A549 (cell line): ENCODE measurements at regions not wholly inside any gene's neighbourhood (a gene's known extent, or its start where the extent isn't known, plus 50 kb on each side); places are given as distances from the start of the nearest gene placed in this dataset.

ENCODE experiments used
- ATAC-seq, 2 experiments: fragments of 200-7000 bp in 1 of 2; fragments of >200 bp in 1 of 2; cut with Nextera tagmentation in 1 of 2; cut with Tn5 transposase in 1 of 2; 3 replicates each; pipeline versions ENCODE4 v1.8.0 to v1.9.1; 2018 to 2020; ENCODE audit warnings: mild to moderate bottlenecking in 1 of 2, moderate library complexity in 1 of 2
- CTCF ChIA-PET: fragments of 300-600 bp; sonication (Branson Sonifier 250); formaldehyde crosslinking; extraction: SDS; loops from one replicate; lab custom pipeline; 2021; ENCODE audit warnings: antibody characterized with exemption, inconsistent platforms; lab: Yijun Ruan, JAX
- POLR2A ChIA-PET: fragments of 350-600 bp; formaldehyde crosslinking; extraction: SDS; loops from one replicate; lab custom pipeline; 2021; ENCODE audit warnings: antibody characterized with exemption, inconsistent platforms; lab: Yijun Ruan, JAX
- DNase-seq, 2 experiments: peaks; one replicate each; pipeline versions ENCODE4 v3.0.0 to v3.0.0-alpha.2; 2011 to 2016; ENCODE audit warnings: low read depth in 1 of 2, low spot score in 1 of 2
- FAIRE-seq: peaks from 2 replicates; lab custom pipeline; 2011; peaks lifted over from hg19 to GRCh38; lab: Jason Lieb, UNC
- H3K27ac ChIP-seq, 2 experiments: fragments of >200 bp; sonication (Bioruptor Twin); formaldehyde crosslinking; 3 replicates each; pipeline ENCODE4 v1.5.1; 2016 to 2017
- H3K4me1 ChIP-seq: fragments of >200 bp; sonication (Bioruptor Twin); formaldehyde crosslinking; 3 replicates; pipeline ENCODE4 v1.6.1; 2016
- H3K4me2 ChIP-seq: fragments of >200 bp; sonication (Bioruptor Twin); formaldehyde crosslinking; 3 replicates; pipeline ENCODE4 v1.6.1; 2016
- H3K4me3 ChIP-seq: fragments of >200 bp; sonication (Bioruptor Twin); formaldehyde crosslinking; 3 replicates; pipeline ENCODE4 v1.5.1; 2016
- H3K9me3 ChIP-seq: fragments of >200 bp; sonication (Bioruptor Twin); formaldehyde crosslinking; 3 replicates; pipeline ENCODE4 v1.6.1; 2016
- CBX2 ChIP-seq: fragments of 200-600 bp; sonication (generic); IDR thresholded peaks from 2 replicates; pipeline ENCODE4 v1.6.1; 2016; ENCODE audit warnings: low read depth, mild to moderate bottlenecking, borderline replicate concordance
- CBX8 ChIP-seq: fragments of 200-600 bp; sonication (generic); IDR thresholded peaks from 2 replicates; pipeline ENCODE4 v1.6.1; 2016
- CHD2 ChIP-seq: fragments of 150-350 bp; IDR thresholded peaks from 2 replicates; pipeline ENCODE4 v1.6.1; 2014; ENCODE audit warnings: low read length; ENCODE audit not compliant: partially characterized antibody
- CTCF ChIP-seq: fragments of >200 bp; sonication (Bioruptor Twin); formaldehyde crosslinking; IDR thresholded peaks from 3 replicates; pipeline ENCODE4 v1.5.1; 2016
- E2F6 ChIP-seq: IDR thresholded peaks from 2 replicates; pipeline ENCODE4 v1.6.1; 2012; ENCODE audit warnings: low read depth, borderline replicate concordance
- EHF ChIP-seq: fragments of 250-450 bp; sonication (Bioruptor Pico); IDR thresholded peaks from 2 replicates; pipeline ENCODE4 v1.5.0; 2020; ENCODE audit warnings: mild to moderate bottlenecking
- HDAC2 ChIP-seq: fragments of 200-600 bp; sonication (generic); IDR thresholded peaks from 2 replicates; pipeline ENCODE4 v1.6.1; 2016
- HOXA7 ChIP-seq: fragments of 250-450 bp; sonication (Bioruptor Pico); IDR thresholded peaks from 2 replicates; pipeline ENCODE4 v1.5.0; 2020; ENCODE audit warnings: mild to moderate bottlenecking, moderate library complexity
- HOXB5 ChIP-seq: fragments of 250-450 bp; sonication (Bioruptor Pico); IDR thresholded peaks from 2 replicates; pipeline ENCODE4 v1.5.0; 2020; ENCODE audit warnings: mild to moderate bottlenecking, moderate library complexity
- MAZ ChIP-seq: fragments of 150-350 bp; IDR thresholded peaks from 2 replicates; pipeline ENCODE4 v1.6.1; 2014; ENCODE audit warnings: antibody characterized with exemption, low read depth, low read length, borderline replicate concordance
- MYC ChIP-seq: IDR thresholded peaks from 2 replicates; pipeline ENCODE4 v1.6.1; 2012; ENCODE audit warnings: mild to moderate bottlenecking, inconsistent platforms, low read length, improper control_type of control experiment, borderline replicate concordance
- PHF8 ChIP-seq: fragments of 200-600 bp; sonication (generic); IDR thresholded peaks from 2 replicates; pipeline ENCODE4 v1.6.1; 2016; ENCODE audit warnings: low read depth, mild to moderate bottlenecking, antibody characterized with exemption, moderate library complexity, borderline replicate concordance
- POLR2A ChIP-seq: IDR thresholded peaks from 2 replicates; pipeline ENCODE4 v1.6.1; 2012; ENCODE audit warnings: mild to moderate bottlenecking, low read length
- RCOR1 ChIP-seq: fragments of 150-350 bp; IDR thresholded peaks from 2 replicates; pipeline ENCODE4 v1.6.1; 2014; ENCODE audit warnings: antibody characterized with exemption, low read length, low read depth
- SREBF2 ChIP-seq: fragments of 450-650 bp; IDR thresholded peaks from 2 replicates; pipeline ENCODE4 v1.6.1; 2014; ENCODE audit warnings: mild to moderate bottlenecking, moderate library complexity
- ZFP36 ChIP-seq: fragments of 450-650 bp; IDR thresholded peaks from 2 replicates; pipeline ENCODE4 v1.6.1; 2014; ENCODE audit warnings: borderline replicate concordance; ENCODE audit not compliant: partially characterized antibody
- WGBS: methylation state at CpG from one replicate; pipeline ENCODE4 v1.1.6; 2017; ENCODE audit errors: missing lambda C conversion rate; 5-methylcytosine and 5-hydroxymethylcytosine counted together
- TF ChIP-seq, protein P1 (sequence below): fragments of 150-350 bp; IDR thresholded peaks from 2 replicates; pipeline ENCODE4 v1.6.1; 2014; ENCODE audit warnings: low read depth, mild to moderate bottlenecking, low read length
- TF ChIP-seq, protein P2 (sequence below): fragments of 250-450 bp; sonication (Bioruptor Pico); IDR thresholded peaks from 2 replicates; pipeline ENCODE4 v1.5.0; 2020; ENCODE audit warnings: low read depth, mild to moderate bottlenecking, moderate library complexity

DNA sequence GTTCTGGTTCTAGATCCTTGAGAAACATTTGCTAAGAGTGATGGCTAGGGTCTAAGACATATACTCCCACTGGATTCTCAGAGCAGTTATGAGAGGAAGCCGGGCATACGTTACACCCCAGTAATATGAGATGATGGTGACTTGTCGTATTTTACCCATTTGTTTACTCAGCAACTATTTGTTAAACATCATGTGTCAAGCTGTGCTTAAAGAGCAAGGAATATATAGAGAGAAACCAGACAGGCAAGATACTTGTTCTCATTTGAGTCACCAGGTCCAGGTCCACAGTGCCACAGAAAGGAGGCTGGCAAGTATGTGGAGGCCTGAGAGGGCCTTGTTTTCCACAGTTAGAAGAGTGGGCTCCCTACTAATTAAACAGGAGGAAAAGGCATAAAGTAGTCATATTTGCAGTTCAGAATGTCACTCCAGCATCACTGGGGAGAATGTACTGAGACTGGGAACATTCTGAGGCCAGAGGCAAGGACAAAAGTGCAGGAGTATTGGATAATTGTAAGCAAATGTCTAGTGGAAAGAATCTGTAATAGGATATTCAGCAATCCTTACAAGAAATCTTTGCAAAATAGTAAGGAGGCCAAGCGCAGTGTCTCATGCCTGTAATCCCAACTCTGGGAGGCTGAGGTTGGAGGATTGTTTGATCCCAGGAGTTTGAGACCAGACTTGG is 142.2 kb downstream of the IRS2 start:
- CTCF ChIA-PET: no interaction called here
- FAIRE-seq (no peak), DNase-seq (no peak)
- H3K4me2 ChIP-seq: no peak overlapping the region
- H3K4me3 ChIP-seq: no peak overlapping the region
- H3K27ac ChIP-seq: no peak overlapping the region
- TF ChIP-seq, protein P1, sequence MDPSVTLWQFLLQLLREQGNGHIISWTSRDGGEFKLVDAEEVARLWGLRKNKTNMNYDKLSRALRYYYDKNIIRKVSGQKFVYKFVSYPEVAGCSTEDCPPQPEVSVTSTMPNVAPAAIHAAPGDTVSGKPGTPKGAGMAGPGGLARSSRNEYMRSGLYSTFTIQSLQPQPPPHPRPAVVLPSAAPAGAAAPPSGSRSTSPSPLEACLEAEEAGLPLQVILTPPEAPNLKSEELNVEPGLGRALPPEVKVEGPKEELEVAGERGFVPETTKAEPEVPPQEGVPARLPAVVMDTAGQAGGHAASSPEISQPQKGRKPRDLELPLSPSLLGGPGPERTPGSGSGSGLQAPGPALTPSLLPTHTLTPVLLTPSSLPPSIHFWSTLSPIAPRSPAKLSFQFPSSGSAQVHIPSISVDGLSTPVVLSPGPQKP: no peak
- TF ChIP-seq SREBF2: no peak
- TF ChIP-seq, all 56 proteins: peak for 0
- POLR2A ChIA-PET: no interaction called here
- Histone ChIP-seq H3K9me3 (peaks cover 4% of the 10 kb centered on the region), H3K4me1 (0 out of 3 replicates have a peak, but pooled peaks cover 9% of the 10 kb centered on the region)
- ATAC-seq: no peak
- WGBS: 55% methylated on average over 4 of the region's 4 CpGs

GRCh38 chr13:109642358-109642757 is 144.0 kb downstream of the IRS2 start:
- FAIRE-seq (no peak), DNase-seq (no peak), ATAC-seq (no peak)
- 0 out of 3 replicates have a peak, but pooled peaks cover 7% of the 10 kb centered on the region for H3K4me1 ChIP-seq
- no peak overlapping the region for H3K27ac ChIP-seq
- TF ChIP-seq, protein P2, sequence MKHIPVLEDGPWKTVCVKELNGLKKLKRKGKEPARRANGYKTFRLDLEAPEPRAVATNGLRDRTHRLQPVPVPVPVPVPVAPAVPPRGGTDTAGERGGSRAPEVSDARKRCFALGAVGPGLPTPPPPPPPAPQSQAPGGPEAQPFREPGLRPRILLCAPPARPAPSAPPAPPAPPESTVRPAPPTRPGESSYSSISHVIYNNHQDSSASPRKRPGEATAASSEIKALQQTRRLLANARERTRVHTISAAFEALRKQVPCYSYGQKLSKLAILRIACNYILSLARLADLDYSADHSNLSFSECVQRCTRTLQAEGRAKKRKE (CRISPR knock-in tag): no peak
- no peak for TF ChIP-seq HOXB5 (CRISPR knock-in tag)
- H3K4me3 ChIP-seq: no peak overlapping the region
- H3K9me3 ChIP-seq: peaks cover 8% of the 10 kb centered on the region
- WGBS: 81% methylated on average over 8 of the region's 8 CpGs
- CTCF ChIA-PET: no interaction called here
- POLR2A ChIA-PET: no interaction called here
- H3K4me2 ChIP-seq: no peak overlapping the region

GRCh38 chr13:109636736-109637135 is 149.6 kb downstream of the IRS2 start:
- Histone ChIP-seq H3K27ac (no peak overlapping the region), H3K9me3 (peaks cover 8% of the 10 kb centered on the region), H3K4me3 (no peak overlapping the region), H3K4me2 (no peak overlapping the region), H3K4me1 (no peaks in the 10 kb centered on the region)
- ChIA-PET CTCF (no interaction called here), POLR2A (no interaction called here)
- FAIRE-seq (no peak), ATAC-seq (no peak), DNase-seq (no peak)
- 94% methylated on average over 3 of the region's 3 CpGs for WGBS
- TF ChIP-seq EHF (CRISPR knock-in tag): no peak
- TF ChIP-seq CTCF: no peak
- no peak for TF ChIP-seq MAZ
- no peak for TF ChIP-seq CBX8
- TF ChIP-seq CBX2: no peak
- TF ChIP-seq MYC: no peak
- no peak for TF ChIP-seq RCOR1
- TF ChIP-seq CHD2: no peak
- TF ChIP-seq HDAC2: no peak
- no peak for TF ChIP-seq E2F6
- no peak for TF ChIP-seq HOXA7 (CRISPR knock-in tag)
- no peak for TF ChIP-seq PHF8
- TF ChIP-seq, protein P2 (CRISPR knock-in tag): no peak
- no peak for TF ChIP-seq ZFP36
- TF ChIP-seq POLR2A: no peak
